ENCODE measurements at regions not wholly inside any gene's neighbourhood (a gene's known extent, or its start where the extent isn't known, plus 50 kb on each side); places are given as distances from the start of the nearest gene placed in this dataset.
"Not testable (repeated sequence)": the region's sequence is repeated elsewhere in the genome, so short reads cannot be mapped to it uniquely, and the experiment has no call there.

GRCh38 chr11:112661571-112661970 is 299.6 kb upstream of the NCAM1 start:
- DNase-seq: no peak

DNA sequence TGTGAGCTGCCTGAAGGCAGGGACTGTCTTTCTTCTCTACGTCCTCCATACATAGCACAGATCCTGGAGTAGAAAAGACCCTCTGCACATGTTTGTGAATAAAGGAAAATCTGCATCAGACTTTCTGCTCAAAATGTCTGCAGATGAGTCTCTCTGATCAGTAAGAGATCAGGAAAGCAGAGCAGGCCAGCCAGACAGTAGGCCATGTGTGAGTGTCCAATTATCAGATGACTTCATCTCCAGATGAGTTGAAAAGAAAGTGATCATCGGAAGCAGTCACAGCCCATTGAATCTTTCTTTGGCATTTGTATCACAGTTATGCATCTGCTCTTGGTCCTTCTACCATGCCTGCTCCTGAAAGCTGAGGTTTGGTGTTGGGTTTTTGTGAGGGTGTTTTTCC is 298.7 kb upstream of the NCAM1 start:
- no peak for DNase-seq

GRCh38 chr11:112663947-112664634 is 297.1 kb upstream of the NCAM1 start:
- DNase-seq: no peak

DNA sequence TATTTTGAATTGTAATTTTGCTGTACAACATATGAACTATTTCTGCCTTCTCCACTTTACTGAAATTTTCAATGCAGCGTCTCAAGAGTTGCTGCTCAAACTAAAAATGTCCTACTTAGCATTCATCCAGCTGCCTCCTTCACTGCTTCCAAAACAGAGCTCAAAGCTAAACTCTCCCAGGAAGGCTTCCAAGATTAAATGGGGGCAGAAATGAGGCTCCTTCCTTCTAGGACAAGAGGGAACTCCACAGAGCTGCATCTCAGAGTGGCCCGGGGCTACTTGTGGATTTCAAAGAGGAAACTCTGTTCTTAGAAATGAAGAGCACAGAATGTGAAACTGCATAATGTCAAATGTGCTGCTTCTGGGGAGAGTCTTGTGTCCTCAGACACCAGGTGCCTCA is 295.9 kb upstream of the NCAM1 start:
- DNase-seq: no peak

GRCh38 chr11:112666253-112666652 is 295.0 kb upstream of the NCAM1 start:
- DNase-seq: no peak

GRCh38 chr11:112670806-112671570 is 290.2 kb upstream of the NCAM1 start:
- no peak for DNase-seq

GRCh38 chr11:112673401-112673800 is 287.8 kb upstream of the NCAM1 start:
- DNase-seq: not testable (repeated sequence)

DNA sequence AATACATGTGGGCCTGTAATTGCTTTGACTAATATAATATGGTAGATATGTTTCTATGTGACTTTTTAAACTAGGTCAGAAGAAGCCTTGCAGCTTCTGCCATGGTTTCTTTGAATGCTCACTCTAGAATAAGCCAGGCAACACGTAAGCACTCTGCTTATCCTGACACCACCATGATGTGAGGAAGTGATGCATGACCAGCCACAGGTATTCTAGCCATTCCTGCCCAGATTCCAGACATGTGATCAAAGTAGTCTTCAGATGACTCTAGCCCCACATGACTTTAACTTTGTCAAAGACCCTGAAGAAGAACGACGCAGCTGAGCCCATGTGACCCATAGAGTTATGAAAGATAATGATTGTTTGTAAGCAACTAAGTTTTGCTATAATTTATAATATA is 276.1 kb upstream of the NCAM1 start:
- no peak for DNase-seq

- DNase-seq: no peak
Measured at GRCh38 chr11:112689851-112690250, 271.4 kb upstream of the NCAM1 start.

DNA sequence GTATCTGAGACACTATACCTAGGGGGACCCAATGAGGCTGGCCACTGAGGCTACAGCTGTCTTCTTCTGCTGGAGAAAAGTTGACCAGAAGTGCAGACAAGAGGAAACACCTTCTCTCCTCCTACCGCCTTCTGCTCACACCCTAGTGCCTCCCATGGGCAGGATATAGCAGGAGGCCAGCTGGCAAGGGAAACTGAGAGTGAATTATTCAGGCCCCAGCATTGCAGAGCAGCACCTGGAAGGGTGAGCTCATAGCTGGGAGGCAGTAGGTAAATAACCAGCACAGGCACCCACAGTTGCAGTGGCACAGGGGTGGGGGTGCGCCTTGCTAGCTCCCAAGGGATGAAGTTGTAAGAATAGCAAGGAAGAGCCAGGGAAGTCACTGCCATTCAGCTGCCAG is 267.4 kb upstream of the NCAM1 start:
- no peak for DNase-seq

- no peak for DNase-seq
Measured at GRCh38 chr11:112694245-112694644, 267.0 kb upstream of the NCAM1 start.

DNA sequence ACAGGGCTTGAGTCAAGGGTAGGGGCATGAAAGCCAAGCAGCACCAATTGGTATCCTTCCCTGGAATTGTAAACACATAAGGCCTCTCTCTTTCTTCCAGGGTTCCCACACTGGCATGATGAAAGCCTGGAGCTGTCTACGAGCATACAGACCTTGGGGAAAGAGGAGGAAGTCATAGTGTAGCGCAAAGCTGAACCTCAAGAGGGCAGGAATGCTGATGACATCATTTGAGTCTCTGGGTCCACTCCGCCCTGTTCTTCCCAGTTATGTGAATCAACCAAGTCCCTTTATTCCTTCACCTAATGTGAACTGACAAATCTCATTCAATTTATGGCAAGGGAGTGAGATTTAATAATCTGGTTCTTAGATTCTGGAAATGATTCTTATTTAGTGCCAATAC is 266.4 kb upstream of the NCAM1 start:
- no peak for DNase-seq

DNA sequence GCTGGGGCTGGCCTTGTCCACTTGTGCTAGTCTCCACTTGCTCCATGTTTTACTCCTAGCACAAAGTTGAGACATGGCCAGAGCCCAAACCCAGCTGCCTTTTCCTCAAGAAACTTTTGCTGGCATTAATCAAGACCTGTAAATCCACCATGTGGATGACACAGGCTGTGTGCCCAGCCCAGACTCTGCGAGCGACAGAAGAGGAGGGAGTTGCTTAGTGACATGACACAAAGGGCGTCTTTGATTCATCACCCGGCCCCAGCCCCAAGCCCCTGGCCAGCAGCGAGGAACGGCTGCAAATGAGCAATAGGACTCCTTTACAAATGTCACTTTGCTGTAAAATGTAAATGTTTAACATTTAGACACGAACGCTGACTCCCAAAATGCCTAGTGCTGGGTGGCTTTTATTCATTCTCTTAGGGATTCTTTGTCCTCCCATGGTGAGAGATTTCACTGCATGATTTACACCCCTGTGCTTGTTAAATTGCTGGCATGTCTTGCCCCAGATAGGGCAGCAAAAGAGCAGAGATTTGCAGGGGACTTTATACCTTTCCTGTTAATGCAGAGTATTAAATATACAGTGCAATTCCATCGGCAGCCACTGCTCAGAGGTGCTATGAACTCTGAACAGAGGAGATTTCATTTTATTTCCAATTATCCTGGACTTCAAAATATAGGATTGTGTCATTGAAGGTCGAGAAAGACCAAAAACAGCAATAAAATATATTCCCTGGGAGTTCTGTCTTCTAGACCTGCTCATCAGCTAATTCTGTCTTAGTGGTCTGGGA is 263.6 kb upstream of the NCAM1 start:
- DNase-seq: no peak

DNA sequence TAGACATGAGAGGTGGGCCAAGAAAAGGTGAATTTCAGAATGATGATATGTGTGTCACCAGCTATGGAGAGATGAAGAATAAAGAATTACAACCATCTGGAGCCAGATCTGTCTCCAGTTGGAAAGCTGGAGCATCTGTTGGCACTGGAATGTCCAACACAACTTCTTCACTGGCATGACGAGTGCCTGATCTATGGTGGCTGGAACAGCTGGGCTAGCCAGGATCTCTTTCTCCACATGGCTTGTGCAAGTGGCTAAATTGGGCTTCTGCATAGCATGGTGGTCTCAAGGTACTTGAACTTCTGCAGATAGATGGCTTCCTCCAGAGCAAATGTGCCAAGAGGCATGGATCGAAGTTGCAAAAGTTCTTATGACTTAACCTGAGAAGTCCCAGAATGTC is 256.1 kb upstream of the NCAM1 start:
- DNase-seq: no peak

GRCh38 chr11:112706863-112707262 is 254.4 kb upstream of the NCAM1 start:
- no peak for DNase-seq

GRCh38 chr11:112714340-112714739 is 246.9 kb upstream of the NCAM1 start:
- DNase-seq: not testable (repeated sequence)

DNA sequence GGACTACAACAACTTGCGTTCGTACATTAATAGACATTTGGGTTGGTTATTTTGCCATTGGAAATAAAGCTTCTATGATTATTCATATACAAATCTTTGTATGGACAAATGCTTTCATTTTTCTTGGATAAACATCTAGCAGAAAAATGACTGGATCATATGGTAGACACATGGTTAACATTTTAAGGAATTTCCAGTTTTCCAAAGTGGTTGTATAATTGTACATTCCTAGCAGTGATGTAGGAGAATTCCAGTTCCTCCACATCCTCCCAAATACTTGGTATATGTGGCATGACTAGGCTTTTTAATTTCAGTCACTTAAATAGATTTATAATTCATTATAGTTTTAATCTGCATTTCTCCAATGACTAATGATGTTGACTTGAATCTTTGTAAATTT is 246.2 kb upstream of the NCAM1 start:
- DNase-seq: no peak

GRCh38 chr11:112718483-112718882 is 242.7 kb upstream of the NCAM1 start:
- no peak for DNase-seq

DNA sequence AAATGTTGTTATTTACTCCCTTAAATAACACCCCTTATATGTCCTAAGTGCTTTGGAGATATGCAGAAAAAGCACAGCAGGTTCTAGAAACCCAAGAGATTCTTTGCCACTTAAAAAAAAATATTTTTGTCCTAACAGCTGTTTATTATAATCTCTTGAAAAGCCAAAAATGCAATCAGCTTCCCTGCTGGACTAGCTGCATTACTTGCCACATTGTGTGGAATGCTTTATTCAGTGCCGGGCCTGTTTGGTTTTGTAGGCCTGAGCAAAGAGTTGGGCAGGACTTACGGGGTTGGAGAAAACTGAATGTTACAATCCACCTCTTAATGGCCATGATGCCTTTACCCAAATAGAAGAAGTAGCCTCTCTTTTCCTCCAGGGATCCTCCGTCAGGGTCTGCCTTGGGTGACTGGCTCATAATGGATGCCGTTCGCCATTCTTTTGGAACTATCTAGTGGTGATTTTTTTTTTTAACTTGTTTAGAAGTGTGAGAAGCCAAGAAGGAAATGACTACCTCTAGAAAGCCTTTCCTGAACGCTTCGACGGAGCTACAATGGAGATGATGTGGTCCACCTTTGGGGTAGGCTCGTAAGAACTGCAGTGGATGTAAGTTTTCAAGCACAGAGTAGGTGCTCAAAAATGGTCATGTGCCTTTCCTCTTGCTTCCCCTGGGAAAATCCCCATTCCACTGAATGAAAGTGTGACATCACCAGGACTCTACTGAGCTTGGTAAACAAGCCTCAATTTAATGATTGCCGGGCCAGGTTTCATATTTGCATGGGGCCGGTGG is 241.3 kb upstream of the NCAM1 start:
- no peak for DNase-seq

DNA sequence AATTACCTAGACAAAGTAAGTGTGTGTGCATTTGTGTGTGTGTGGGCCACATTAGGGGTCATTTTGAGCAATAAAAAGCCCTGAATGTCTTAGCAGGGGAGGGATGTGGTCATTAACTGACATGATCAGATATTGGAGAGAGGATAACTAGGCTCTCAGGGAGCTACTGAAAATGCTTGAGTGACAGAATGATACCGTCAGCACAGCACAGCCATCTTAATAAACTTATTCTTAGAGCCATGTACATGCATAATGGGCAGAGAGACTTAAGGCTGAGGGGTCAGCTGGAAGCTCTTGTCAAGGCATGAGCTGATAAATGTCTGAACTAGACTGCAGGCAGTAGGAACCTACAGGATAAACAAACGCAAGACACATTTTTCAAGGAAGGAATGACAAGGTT is 239.1 kb upstream of the NCAM1 start:
- DNase-seq: no peak

DNA sequence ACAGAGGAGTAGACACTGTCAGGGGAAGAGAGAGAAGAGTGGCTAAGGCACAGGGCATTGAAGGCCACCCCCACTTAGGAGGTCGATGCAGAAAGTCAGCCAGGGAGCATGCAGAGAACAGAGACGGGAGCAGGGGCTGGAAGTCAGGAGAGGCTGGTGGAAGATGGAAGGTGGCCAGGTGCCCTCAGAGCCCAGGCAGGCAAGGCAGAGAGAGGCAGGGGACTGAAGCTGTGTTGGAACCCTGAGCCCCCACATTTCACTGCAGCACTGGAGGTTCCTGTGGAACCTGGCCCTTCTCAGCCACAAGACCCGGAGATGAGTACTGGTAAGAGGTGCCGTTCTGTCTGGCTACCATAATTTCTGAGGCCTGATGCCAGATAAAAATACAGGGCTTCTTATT is 238.3 kb upstream of the NCAM1 start:
- no peak for DNase-seq

DNA sequence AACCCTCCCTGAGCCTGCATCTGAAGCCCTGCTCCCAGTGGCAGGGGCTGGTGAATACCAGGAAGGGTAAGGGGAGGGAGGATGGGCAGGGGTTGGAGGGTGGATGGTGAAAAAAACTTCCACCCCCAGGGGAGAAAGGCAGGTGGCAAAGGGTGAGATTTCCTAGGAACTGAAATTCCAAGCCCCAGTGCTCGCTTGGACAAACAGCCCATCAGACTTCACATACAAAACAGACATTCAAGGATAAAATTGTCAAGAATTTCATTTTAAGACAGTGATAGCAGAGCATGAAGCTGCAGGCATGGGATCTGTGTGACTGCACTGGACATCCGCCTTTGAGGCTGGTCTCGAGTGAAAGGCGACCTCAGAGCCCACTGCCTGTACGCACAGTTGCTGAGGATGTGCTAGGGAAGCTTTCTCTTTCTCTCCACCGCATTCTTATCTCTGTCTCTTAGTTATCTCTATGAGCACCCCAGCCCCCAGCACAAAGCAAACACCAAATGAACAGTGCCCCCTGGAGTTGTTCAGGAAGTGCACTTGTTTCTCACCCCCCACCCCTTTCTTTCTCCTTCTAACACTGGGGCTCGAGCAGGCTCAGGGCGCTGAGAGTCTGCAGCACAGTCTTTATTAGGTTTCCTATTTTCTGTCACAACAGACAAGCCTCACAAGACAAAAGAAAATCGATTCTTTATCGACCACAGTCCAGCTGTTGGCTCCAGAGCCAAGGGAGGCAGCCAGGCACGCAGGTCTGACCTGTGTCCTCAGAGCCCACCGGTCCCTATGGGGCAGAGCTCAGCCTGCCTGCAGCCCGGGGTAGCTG is 237.3 kb upstream of the NCAM1 start:
- DNase-seq: no peak
